CD4-positive, alpha-beta T cell (primary cell): ENCODE measurements at regions not wholly inside any gene's neighbourhood (a gene's known extent, or its start where the extent isn't known, plus 50 kb on each side); places are given as distances from the start of the nearest gene placed in this dataset.

Experiments
- ATAC-seq: fragments of 200-7000 bp; cut with Tn5 transposase; one replicate; pipeline ENCODE4 v1.10.0; 2022; ENCODE audit warnings: mild to moderate bottlenecking; ENCODE audit not compliant: poor library complexity
- CTCF ChIA-PET: fragments of 350-600 bp; sonication (Branson Sonifier 250); formaldehyde crosslinking; loops from one replicate; lab custom pipeline; 2021; ENCODE audit warnings: antibody characterized with exemption, inconsistent platforms; lab: Charles Lee
- POLR2A ChIA-PET: fragments of 350-600 bp; sonication (Branson Sonifier 250); formaldehyde crosslinking; loops from one replicate; lab custom pipeline; 2021; ENCODE audit warnings: antibody characterized with exemption, inconsistent platforms; lab: Charles Lee
- DNase-seq, 14 experiments: peaks; one replicate each; pipeline ENCODE4 v3.0.0-alpha.2; 2013 to 2020; ENCODE audit warnings: mixed read lengths in 2 of 14
- H3K27ac ChIP-seq, 2 donors: one replicate each; pipeline versions ENCODE4 v1.5.1 to v1.7.0; 2013; ENCODE audit warnings: low read length in 2 of 2, low read depth in 1 of 2, mild to moderate bottlenecking in 1 of 2
- H3K27me3 ChIP-seq, 2 experiments: 1 replicate in 1 of 2; 2 replicates in 1 of 2; pipeline versions ENCODE4 v1.6.1 to v1.7.0; 2013; ENCODE audit warnings: low read length in 2 of 2, control low read depth in 1 of 2, mild to moderate bottlenecking in 1 of 2, moderate library complexity in 1 of 2; ENCODE audit not compliant: insufficient read depth in 2 of 2, control insufficient read depth in 1 of 2
- H3K36me3 ChIP-seq: one replicate; pipeline ENCODE4 v1.6.1; 2013; ENCODE audit warnings: low read length, control low read depth; ENCODE audit not compliant: insufficient read depth
- H3K4me1 ChIP-seq: one replicate; pipeline ENCODE4 v1.6.1; 2013; ENCODE audit warnings: low read length, control low read depth; ENCODE audit not compliant: insufficient read depth
- H3K4me3 ChIP-seq: one replicate; pipeline ENCODE4 v1.5.1; 2013; ENCODE audit warnings: mild to moderate bottlenecking, low read length, moderate library complexity
- H3K9me3 ChIP-seq, 2 experiments: 1 replicate in 1 of 2; 2 replicates in 1 of 2; pipeline versions ENCODE4 v1.6.1 to v1.7.0; 2013; ENCODE audit warnings: low read length in 2 of 2, mild to moderate bottlenecking in 2 of 2, control low read depth in 1 of 2, moderate library complexity in 1 of 2; ENCODE audit not compliant: control insufficient read depth in 1 of 2, insufficient read depth in 1 of 2
- H3K27ac Mint-ChIP-seq: one replicate; pipeline ENCODE4 v1.8.0; 2020; ENCODE audit warnings: mixed read lengths
- H3K27me3 Mint-ChIP-seq: one replicate; pipeline ENCODE4 v1.8.0; 2021; ENCODE audit warnings: mixed read lengths
- H3K36me3 Mint-ChIP-seq: one replicate; pipeline ENCODE4 v1.8.0; 2021; ENCODE audit warnings: low read depth, mixed read lengths
- H3K4me1 Mint-ChIP-seq: one replicate; pipeline ENCODE4 v1.8.0; 2021; ENCODE audit warnings: low read depth, mixed read lengths
- H3K4me3 Mint-ChIP-seq: one replicate; pipeline ENCODE4 v1.8.0; 2020; ENCODE audit warnings: mild to moderate bottlenecking, mixed read lengths
- H3K9me3 Mint-ChIP-seq: one replicate; pipeline ENCODE4 v1.8.0; 2020; ENCODE audit warnings: mixed read lengths
- CTCF ChIP-seq: fragments of 200-600 bp; IDR thresholded peaks from one replicate; pipeline ENCODE4 v1.8.0; 2022; ENCODE audit warnings: antibody characterized with exemption, mild to moderate bottlenecking
- intact Hi-C, 2 experiments: fragments of 100-400 bp; cut with DNase I in 1 of 2; cut with micrococcal nuclease in 1 of 2; formaldehyde crosslinking; loops; one replicate each; pipeline versions ENCODE4 v1.15.1 to v1.9.0; 2023 to 2025; cut with DNase I, micrococcal nuclease

GRCh38 chr13:88162076-88162702 is 491.0 kb downstream of the SLITRK5 start:
- Mint-ChIP-seq H3K4me1 (no peaks in the 10 kb centered on the region), H3K9me3 (no peaks in the 10 kb centered on the region), H3K27me3 (no peaks in the 10 kb centered on the region), H3K27ac (no peak overlapping the region), H3K4me3 (no peak overlapping the region), H3K36me3 (no peaks in the 10 kb centered on the region)
- no peak for DNase-seq
- Histone ChIP-seq H3K9me3 (no peaks in the 10 kb centered on the region), H3K4me3 (no peak overlapping the region), H3K4me1 (no peaks in the 10 kb centered on the region), H3K36me3 (no peaks in the 10 kb centered on the region), H3K27ac (no peak overlapping the region), H3K27me3 (no peaks in the 10 kb centered on the region)
- CTCF ChIA-PET: no interaction called here
- TF ChIP-seq CTCF: no peak
- ATAC-seq: no peak
- POLR2A ChIA-PET: no interaction called here
- intact Hi-C loops: no loop called here

GRCh38 chr13:88176231-88176630 is 505.1 kb downstream of the SLITRK5 start:
- ATAC-seq (no peak), DNase-seq (no peak)
- Histone ChIP-seq H3K27me3 (no peaks in the 10 kb centered on the region), H3K27ac (no peak overlapping the region), H3K4me1 (no peaks in the 10 kb centered on the region), H3K4me3 (no peak overlapping the region), H3K9me3 (peaks cover 0 to 10% of the 10 kb centered on the region in 2 experiments), H3K36me3 (no peaks in the 10 kb centered on the region)
- Mint-ChIP-seq H3K27me3 (no peaks in the 10 kb centered on the region), H3K27ac (no peak overlapping the region), H3K9me3 (peaks cover 3% of the 10 kb centered on the region), H3K4me3 (no peak overlapping the region), H3K4me1 (no peaks in the 10 kb centered on the region), H3K36me3 (no peaks in the 10 kb centered on the region)
- ChIA-PET POLR2A (no interaction called here), CTCF (no interaction called here)
- TF ChIP-seq CTCF: no peak
- intact Hi-C loops: no loop called here

- Histone ChIP-seq H3K27me3 (no peaks in the 10 kb centered on the region), H3K4me3 (no peak overlapping the region)
- no peaks in the 10 kb centered on the region for H3K27me3 Mint-ChIP-seq
Observed at GRCh38 chr13:88183440-88183839, 512.3 kb downstream of the SLITRK5 start.

More at GRCh38 chr13:88183440-88183839, 512.3 kb downstream of the SLITRK5 start:
- TF ChIP-seq CTCF: no peak
- DNase-seq: no peak
- Mint-ChIP-seq H3K9me3 (no peaks in the 10 kb centered on the region), H3K27ac (no peak overlapping the region), H3K4me1 (no peaks in the 10 kb centered on the region), H3K4me3 (no peak overlapping the region), H3K36me3 (no peaks in the 10 kb centered on the region)
- Histone ChIP-seq H3K4me1 (no peaks in the 10 kb centered on the region), H3K36me3 (no peaks in the 10 kb centered on the region), H3K27ac (no peak overlapping the region), H3K9me3 (no peaks in the 10 kb centered on the region)
- CTCF ChIA-PET: no interaction called here
- intact Hi-C loops: no loop called here
- no peak for ATAC-seq
- POLR2A ChIA-PET: no interaction called here
